Activated naive CD4-positive, alpha-beta T cell treated with Interleukin-2 at 50 U/mL for 16 hours (primary cell): ENCODE measurements at regions not wholly inside any gene's neighbourhood (a gene's known extent, or its start where the extent isn't known, plus 50 kb on each side); places are given as distances from the start of the nearest gene placed in this dataset.

Experiments used
- DNase-seq: peaks from one replicate; pipeline ENCODE4 v3.0.0-alpha.2; 2020

DNA sequence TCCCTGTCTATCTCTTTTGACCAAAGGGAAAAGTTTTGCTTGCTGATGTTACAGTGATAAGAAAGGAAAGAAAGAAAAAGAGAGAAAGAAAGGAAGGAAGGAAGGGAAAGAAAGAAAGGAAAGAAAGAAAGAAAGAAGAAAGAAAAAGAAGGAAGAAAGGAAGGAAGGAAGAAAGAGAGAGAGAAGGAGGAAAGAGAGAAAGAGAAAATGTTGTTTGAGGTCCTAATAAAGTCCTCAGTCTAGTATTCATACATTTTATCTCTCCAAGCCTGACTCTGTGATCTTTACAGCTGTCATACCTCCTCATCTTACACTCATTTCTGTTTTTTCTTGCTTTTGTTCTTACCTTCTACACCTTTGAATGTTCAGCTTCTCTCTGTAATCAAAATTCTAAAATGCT is 111.4 kb upstream of the MBNL1 start:
- DNase-seq: no peak

DNA sequence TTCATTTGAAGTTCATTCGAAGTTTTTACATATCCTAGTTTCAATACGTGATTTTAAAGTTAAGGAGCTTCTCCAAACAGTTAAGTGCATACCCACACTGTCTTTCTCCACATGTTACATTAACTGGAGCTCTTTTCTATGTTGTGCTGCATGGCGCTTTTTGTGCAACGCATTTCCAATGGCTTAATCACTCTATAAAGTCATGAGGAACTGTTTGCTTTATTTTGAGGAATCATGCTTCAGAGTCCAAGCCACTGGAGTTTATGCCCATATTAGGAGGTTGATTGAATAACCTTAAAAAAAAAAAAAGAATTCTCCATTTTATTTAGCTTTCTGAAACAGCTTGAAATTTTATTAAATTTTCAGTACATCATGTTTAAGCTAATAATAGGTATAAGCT is 109.4 kb upstream of the MBNL1 start:
- DNase-seq: no peak

DNA sequence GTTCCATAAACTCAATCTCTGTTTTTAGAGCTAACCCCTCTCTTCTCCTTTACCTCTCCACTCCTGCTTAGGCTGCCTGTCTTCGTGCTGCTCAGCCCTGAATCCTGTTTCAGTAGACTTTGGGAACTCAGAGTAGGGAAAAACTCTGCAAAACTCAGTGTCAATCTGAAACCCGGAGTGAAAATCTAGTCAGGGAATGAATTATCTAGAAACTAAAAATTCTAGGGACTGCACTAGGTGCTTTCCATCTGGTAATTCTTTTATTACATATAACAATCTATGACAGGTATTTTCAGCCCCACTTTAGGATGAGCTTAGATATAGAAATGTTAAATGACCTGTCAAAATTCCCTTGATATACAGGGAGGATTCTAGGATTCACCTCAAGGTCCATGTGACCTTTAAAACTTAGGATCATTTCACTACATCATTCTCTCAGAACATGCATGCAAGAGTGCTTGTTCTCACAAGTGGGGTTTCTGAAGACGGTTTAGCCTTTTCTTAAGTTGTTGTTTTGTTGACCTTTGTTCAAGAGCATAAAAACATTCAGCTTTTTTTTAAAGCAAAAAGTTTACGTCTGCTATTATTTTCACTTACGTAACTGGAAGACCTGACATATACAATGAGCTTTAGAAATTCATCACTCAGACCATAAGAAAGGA is 108.2 kb upstream of the MBNL1 start:
- no peak for DNase-seq

GRCh38 chr3:152172460-152172859 is 96.3 kb upstream of the MBNL1 start:
- no peak for DNase-seq

- DNase-seq: no peak
Measured at GRCh38 chr3:152173627-152174026, 95.1 kb upstream of the MBNL1 start.

DNA sequence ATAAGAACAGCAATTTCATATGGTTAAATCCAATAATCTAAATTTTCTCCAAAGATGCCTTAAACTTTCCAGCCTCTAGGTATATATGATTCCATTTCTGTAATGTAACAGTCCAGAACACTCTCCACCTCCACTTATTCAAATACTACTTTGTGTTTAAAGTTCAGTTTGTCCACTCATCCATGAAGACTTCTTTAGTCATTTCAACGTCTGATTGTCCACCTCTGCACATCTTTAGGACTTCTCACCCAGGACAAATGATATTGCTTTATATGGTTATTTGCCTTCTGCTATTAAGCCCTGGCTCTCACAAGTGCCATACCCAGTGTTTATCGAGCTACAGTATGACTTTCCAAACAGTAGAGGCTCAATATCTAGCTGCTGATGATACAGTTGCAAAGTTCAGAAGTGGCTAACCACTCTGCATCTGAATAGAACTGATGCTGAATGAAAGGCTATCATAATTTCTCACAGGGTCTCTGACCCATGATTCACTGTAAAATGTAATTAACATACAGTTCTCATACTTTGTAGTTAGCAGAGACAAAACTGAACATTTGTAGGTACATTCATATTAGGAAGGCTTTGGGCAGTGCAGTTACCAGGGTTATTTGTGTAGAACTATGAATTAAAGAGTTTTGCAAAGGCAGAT is 93.7 kb upstream of the MBNL1 start:
- DNase-seq: no peak

DNA sequence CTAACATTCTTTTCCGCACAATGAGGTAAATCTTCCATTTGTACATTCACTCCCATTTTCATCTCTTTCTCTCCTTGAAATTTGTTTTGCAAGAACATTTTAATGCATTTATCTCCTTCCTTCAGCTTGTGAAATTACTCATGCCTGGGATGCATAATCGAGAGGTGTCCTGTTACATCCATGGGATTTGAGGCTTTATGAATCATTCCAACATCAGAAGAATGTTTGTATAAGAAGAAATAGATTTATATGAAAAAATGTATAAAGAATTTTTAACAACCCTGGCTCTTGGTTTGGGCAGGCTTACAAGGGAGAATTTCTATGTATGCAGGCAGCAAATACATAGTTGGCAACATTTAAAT is 93.2 kb upstream of the MBNL1 start:
- DNase-seq: no peak

- no peak for DNase-seq
Measured at GRCh38 chr3:152176241-152176640, 92.5 kb upstream of the MBNL1 start.

DNA sequence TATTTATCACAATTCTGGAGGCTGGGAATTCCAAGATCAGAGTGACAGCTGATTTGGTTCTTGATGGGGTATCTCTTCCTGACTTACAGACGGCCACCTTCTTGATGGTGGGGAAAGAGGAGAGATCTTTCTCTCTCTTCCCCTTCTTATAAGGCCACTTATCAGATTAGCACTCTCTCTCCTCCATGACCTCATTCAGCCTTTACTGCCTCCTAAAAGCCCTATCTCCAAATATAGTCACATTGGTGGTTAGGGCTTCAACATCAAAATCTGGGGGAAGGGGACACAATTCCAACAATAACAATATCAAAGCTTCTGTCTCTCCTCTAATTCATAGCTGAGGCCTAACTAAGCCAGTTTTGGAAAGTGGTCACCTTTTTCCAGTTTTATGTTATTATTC is 91.7 kb upstream of the MBNL1 start:
- no peak for DNase-seq

GRCh38 chr3:152177757-152178156 is 91.0 kb upstream of the MBNL1 start:
- DNase-seq: no peak

DNA sequence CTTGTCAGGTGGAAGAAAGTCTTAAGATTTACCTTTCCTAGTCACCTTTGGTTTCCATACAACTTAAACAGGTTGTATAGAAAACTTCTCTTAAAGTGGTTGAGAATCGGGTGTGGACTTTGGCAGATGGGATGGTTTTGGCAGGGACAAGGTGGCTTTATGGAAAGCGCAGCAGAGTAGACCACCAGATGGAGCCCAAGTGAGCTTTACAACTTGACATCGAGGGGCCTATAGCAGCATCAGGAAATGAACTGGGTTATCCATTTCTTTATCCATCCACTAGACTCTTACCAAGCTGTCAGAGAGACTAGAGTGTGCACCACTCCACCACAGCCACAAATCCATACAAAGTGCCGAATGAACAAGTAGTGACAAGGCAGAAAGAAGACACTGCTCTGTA is 85.3 kb upstream of the MBNL1 start:
- DNase-seq: peak; percentile 46

GRCh38 chr3:152184971-152185686 is 83.6 kb upstream of the MBNL1 start:
- no peak for DNase-seq

- no peak for DNase-seq
Measured at GRCh38 chr3:152185891-152186630, 82.7 kb upstream of the MBNL1 start.

- no peak for DNase-seq
Measured at GRCh38 chr3:152190636-152191183, 78.0 kb upstream of the MBNL1 start.

GRCh38 chr3:152192050-152192449 is 76.7 kb upstream of the MBNL1 start:
- no peak for DNase-seq

DNA sequence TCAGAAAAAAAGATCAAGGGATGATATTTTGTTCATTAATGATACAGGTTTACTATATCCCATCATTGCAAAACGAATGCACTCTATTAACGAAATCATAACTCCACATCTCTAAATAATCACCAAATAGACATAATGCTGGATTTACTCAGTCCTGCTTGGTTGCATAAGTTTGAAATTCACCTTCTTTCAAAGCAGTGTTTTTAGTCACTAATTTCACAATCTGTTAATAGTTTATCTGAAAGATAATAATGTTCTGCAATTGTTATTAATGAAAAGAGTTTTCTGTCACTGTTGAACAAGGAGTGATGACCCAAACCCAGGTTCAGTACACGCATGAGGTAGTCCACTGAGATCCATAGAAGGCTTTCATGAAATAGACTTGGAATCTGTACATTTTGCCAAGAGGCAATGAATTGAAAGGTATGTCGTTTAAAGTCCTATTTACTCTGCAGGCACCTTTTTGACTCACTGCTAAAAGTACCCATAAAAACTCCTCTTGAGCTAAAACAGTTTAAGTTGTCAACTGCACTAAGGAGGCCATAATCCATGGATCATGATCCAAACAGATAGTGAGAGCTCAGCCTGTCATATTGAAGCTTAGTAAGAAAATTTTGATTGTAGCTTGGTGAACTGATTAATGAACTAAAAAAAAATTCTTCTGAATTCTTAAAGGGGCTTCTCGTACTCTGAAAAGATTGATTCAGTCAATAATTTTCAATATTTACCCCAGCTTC is 75.6 kb upstream of the MBNL1 start:
- DNase-seq: no peak

- peak; percentile 46 for DNase-seq
Measured at GRCh38 chr3:152193673-152194267, 75.0 kb upstream of the MBNL1 start.

DNA sequence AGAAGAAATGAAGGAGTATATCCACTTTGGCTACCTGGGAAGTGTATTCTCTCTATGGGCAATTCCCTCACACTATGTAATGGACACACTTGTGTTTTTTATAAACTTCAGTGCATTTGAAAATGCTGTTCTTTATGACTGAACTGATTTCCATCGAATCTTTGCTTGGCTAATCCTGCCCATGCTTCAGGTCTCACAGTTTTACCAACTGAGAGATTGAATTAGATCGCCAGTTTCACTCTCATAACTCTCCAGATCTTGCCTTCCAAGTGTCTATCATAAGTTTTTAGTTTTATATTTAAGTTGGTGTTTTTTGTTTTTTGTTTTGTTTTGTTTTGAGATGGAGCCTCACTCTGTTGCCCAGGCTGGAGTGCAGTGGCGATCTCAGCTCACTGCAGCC is 73.5 kb upstream of the MBNL1 start:
- no peak for DNase-seq

DNA sequence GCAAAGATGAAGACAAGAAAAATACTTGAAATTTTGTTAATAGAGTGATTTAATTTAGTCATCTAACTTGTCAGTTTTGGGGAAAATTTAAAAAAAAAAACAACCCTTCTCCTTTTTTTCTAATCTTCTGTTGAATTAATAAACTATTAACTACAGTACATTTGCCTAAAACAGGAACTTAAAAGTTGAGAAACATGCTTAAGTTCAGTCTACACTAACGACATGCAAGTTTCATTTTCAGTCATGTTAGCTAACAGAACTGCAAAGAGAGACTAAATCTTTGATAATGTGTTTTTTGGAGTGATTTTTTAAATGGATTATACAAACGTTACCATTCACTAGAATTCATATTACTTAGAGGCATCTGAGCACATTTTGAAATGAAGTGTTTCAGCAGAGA is 71.9 kb upstream of the MBNL1 start:
- DNase-seq: no peak

GRCh38 chr3:152197451-152197850 is 71.3 kb upstream of the MBNL1 start:
- DNase-seq: no peak

- no peak for DNase-seq
Measured at GRCh38 chr3:152197937-152198336, 70.8 kb upstream of the MBNL1 start.

GRCh38 chr3:152198665-152199064 is 70.1 kb upstream of the MBNL1 start:
- DNase-seq: no peak
